CD8-positive, alpha-beta memory T cell (primary cell): ENCODE measurements at regions not wholly inside any gene's neighbourhood (a gene's known extent, or its start where the extent isn't known, plus 50 kb on each side); places are given as distances from the start of the nearest gene placed in this dataset.

Experiments used
- CTCF ChIA-PET: fragments of 350-600 bp; sonication (Branson Sonifier 250); formaldehyde crosslinking; loops from one replicate; lab custom pipeline; 2021; ENCODE audit warnings: antibody characterized with exemption; lab: Charles Lee
- POLR2A ChIA-PET: fragments of 350-600 bp; sonication (Branson Sonifier 250); formaldehyde crosslinking; loops from one replicate; lab custom pipeline; 2021; ENCODE audit warnings: antibody characterized with exemption; lab: Charles Lee
- DNase-seq, 5 donors: peaks; one replicate each; pipeline versions ENCODE4 v3.0.0 to v3.0.0-alpha.2; 2020 to 2022; ENCODE audit warnings: mixed read lengths in 1 of 5
- H3K27ac ChIP-seq: one replicate; pipeline ENCODE4 v1.7.0; 2013; ENCODE audit warnings: low read depth, mild to moderate bottlenecking, low read length, moderate library complexity
- H3K27me3 ChIP-seq: 2 replicates; pipeline ENCODE4 v1.7.0; 2013; ENCODE audit warnings: low read length, mild to moderate bottlenecking; ENCODE audit not compliant: insufficient read depth, poor library complexity, severe bottlenecking
- H3K36me3 ChIP-seq: 2 replicates; pipeline ENCODE4 v1.7.0; 2013; ENCODE audit warnings: mild to moderate bottlenecking, low read length, moderate library complexity; ENCODE audit not compliant: insufficient read depth
- H3K4me1 ChIP-seq: 2 replicates; pipeline ENCODE4 v1.7.0; 2013; ENCODE audit warnings: mild to moderate bottlenecking, low read length, moderate library complexity; ENCODE audit not compliant: insufficient read depth
- H3K4me3 ChIP-seq: 2 replicates; pipeline ENCODE4 v1.7.0; 2013; ENCODE audit warnings: mild to moderate bottlenecking, low read length
- H3K9me3 ChIP-seq: 2 replicates; pipeline ENCODE4 v1.7.0; 2013; ENCODE audit warnings: mild to moderate bottlenecking, low read length
- H3K27ac Mint-ChIP-seq, 8 donors: one replicate each; pipeline ENCODE4 v1.8.0; 2020 to 2021; ENCODE audit warnings: mixed read lengths in 8 of 8, mild to moderate bottlenecking in 6 of 8, inconsistent platforms in 3 of 8, moderate library complexity in 3 of 8
- H3K27me3 Mint-ChIP-seq, 2 donors: one replicate each; pipeline ENCODE4 v1.8.0; 2020 to 2021; ENCODE audit warnings: mixed read lengths in 2 of 2, mild to moderate bottlenecking in 1 of 2, moderate library complexity in 1 of 2
- H3K36me3 Mint-ChIP-seq, 3 donors: one replicate each; pipeline ENCODE4 v1.8.0; 2020 to 2021; ENCODE audit warnings: mixed read lengths in 3 of 3, inconsistent platforms in 1 of 3, mild to moderate bottlenecking in 1 of 3
- H3K4me1 Mint-ChIP-seq, 3 donors: one replicate each; pipeline ENCODE4 v1.8.0; 2020 to 2021; ENCODE audit warnings: mixed read lengths in 3 of 3, inconsistent platforms in 1 of 3, mild to moderate bottlenecking in 1 of 3
- H3K4me3 Mint-ChIP-seq, 7 donors: one replicate each; pipeline ENCODE4 v1.8.0; 2020 to 2021; ENCODE audit warnings: mixed read lengths in 7 of 7, mild to moderate bottlenecking in 6 of 7, moderate library complexity in 4 of 7, inconsistent platforms in 2 of 7
- H3K9me3 Mint-ChIP-seq, 5 donors: one replicate each; pipeline ENCODE4 v1.8.0; 2020 to 2022; ENCODE audit warnings: mixed read lengths in 5 of 5, mild to moderate bottlenecking in 3 of 5, moderate library complexity in 2 of 5, inconsistent platforms in 1 of 5

DNA sequence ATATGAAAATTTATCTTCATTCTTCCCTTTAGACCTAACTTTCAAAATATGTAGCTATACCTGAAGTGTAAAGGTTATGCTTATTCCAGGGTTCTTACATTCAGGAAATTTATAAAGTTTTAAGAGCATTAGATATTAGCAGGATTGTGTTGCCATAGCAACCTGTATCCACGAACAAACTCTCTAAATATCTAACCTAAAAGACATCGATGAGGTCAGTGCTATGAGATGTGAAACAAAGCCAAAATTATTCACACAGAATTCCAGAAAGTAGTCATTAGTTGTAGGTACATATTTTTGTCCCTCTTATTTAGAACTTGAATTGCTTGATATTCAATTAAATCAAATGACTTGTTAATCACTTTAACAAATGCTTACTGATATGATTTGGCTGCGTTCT, 705.3 kb downstream of the SOCS6 start:
- Mint-ChIP-seq H3K27ac (no peak overlapping the region), H3K27me3 (no peaks in the 10 kb centered on the region), H3K4me3 (no peak overlapping the region), H3K4me1 (no peaks in the 10 kb centered on the region), H3K36me3 (peaks cover 0 to 2% (median 0%) of the 10 kb centered on the region in 3 donors), H3K9me3 (peaks cover 2 to 7% (median 6%) of the 10 kb centered on the region in 5 donors)
- no peaks in the 10 kb centered on the region for H3K36me3 ChIP-seq
- ChIA-PET POLR2A (no interaction called here), CTCF (no interaction called here)
- H3K27me3 ChIP-seq: no peaks in the 10 kb centered on the region
- DNase-seq: no peak
- H3K4me3 ChIP-seq: no peak overlapping the region
- no peaks in the 10 kb centered on the region for H3K9me3 ChIP-seq
- no peak overlapping the region for H3K27ac ChIP-seq
- H3K4me1 ChIP-seq: no peaks in the 10 kb centered on the region

GRCh38 chr18:70991577-70991976, 702.7 kb downstream of the SOCS6 start:
- H3K4me1 ChIP-seq: no peaks in the 10 kb centered on the region
- no peak for DNase-seq
- no peaks in the 10 kb centered on the region for H3K4me1 Mint-ChIP-seq
- H3K9me3 ChIP-seq: no peaks in the 10 kb centered on the region
- POLR2A ChIA-PET: no interaction called here
- no peak overlapping the region for H3K27ac ChIP-seq
- no peaks in the 10 kb centered on the region for H3K36me3 ChIP-seq
- no peaks in the 10 kb centered on the region for H3K36me3 Mint-ChIP-seq
- CTCF ChIA-PET: no interaction called here
- H3K27me3 Mint-ChIP-seq: no peaks in the 10 kb centered on the region
- peaks cover 4 to 15% (median 13%) of the 10 kb centered on the region in 5 donors for H3K9me3 Mint-ChIP-seq
- H3K27ac Mint-ChIP-seq: no peak overlapping the region
- no peak overlapping the region for H3K4me3 Mint-ChIP-seq
- H3K4me3 ChIP-seq: no peak overlapping the region
- H3K27me3 ChIP-seq: no peaks in the 10 kb centered on the region

GRCh38 chr18:70985948-70986347, 697.1 kb downstream of the SOCS6 start:
- no peaks in the 10 kb centered on the region for H3K27me3 Mint-ChIP-seq
- no peak overlapping the region for H3K4me3 Mint-ChIP-seq
- H3K9me3 ChIP-seq: no peaks in the 10 kb centered on the region
- H3K4me1 ChIP-seq: no peaks in the 10 kb centered on the region
- peaks cover 7 to 26% (median 20%) of the 10 kb centered on the region in 5 donors for H3K9me3 Mint-ChIP-seq
- H3K4me1 Mint-ChIP-seq: no peaks in the 10 kb centered on the region
- ChIA-PET POLR2A (no interaction called here), CTCF (no interaction called here)
- H3K27me3 ChIP-seq: no peaks in the 10 kb centered on the region
- H3K4me3 ChIP-seq: no peak overlapping the region
- no peaks in the 10 kb centered on the region for H3K36me3 ChIP-seq
- no peak overlapping the region for H3K27ac Mint-ChIP-seq
- no peaks in the 10 kb centered on the region for H3K36me3 Mint-ChIP-seq
- no peak overlapping the region for H3K27ac ChIP-seq
- no peak for DNase-seq

- no peak overlapping the region for H3K27ac ChIP-seq
- POLR2A ChIA-PET: no interaction called here
- peaks cover 7 to 36% (median 17%) of the 10 kb centered on the region in 5 donors for H3K9me3 Mint-ChIP-seq
Observed at GRCh38 chr18:70982292-70982691, 693.4 kb downstream of the SOCS6 start.

DNA sequence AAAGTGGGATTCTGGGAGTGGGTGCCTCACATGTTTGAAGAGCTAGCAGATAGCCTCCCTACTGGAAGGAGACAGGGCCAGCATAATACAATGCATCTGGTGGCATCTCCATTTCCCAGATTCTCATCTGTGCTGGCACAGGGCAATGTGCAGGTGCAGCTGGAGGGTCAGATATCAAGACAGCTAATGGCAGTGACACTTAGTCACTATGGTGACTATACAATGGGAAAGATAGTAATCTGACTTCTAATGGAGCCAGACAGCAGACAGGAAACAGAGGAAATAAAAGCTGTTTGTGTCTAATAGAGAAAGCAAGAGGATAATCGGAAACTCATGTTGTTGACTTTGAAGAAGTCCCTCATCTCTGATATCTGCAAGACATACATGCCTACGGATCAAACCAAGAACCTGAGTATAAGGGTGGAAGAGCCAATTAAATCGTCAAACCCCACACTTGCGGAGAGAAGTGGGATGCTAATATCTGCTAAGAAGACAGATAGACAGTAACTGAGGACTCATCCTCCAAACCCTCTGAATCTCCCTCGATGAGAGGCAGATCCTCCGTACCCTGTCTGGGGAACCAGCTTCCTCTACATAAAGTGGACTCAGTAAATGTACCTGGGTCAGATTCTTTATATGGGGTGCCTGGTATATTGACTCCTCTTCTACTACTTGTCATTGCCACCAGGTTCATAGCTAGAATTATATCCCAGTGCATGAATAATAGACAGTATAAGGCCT, 692.7 kb downstream of the SOCS6 start:
- ChIA-PET CTCF (no interaction called here), POLR2A (no interaction called here)
- Histone ChIP-seq H3K4me1 (no peaks in the 10 kb centered on the region), H3K9me3 (no peaks in the 10 kb centered on the region), H3K27ac (no peak overlapping the region), H3K36me3 (no peaks in the 10 kb centered on the region), H3K4me3 (no peak overlapping the region), H3K27me3 (no peaks in the 10 kb centered on the region)
- Mint-ChIP-seq H3K27me3 (no peaks in the 10 kb centered on the region), H3K27ac (no peak overlapping the region), H3K4me1 (no peaks in the 10 kb centered on the region), H3K36me3 (no peaks in the 10 kb centered on the region), H3K4me3 (no peak overlapping the region), H3K9me3 (peaks cover 2 to 30% (median 12%) of the 10 kb centered on the region in 5 donors)
- no peak for DNase-seq

More at GRCh38 chr18:70982292-70982691, 693.4 kb downstream of the SOCS6 start:
- H3K27me3 Mint-ChIP-seq: no peaks in the 10 kb centered on the region
- H3K4me3 ChIP-seq: no peak overlapping the region
- no peaks in the 10 kb centered on the region for H3K36me3 Mint-ChIP-seq
- H3K27me3 ChIP-seq: no peaks in the 10 kb centered on the region
- no peaks in the 10 kb centered on the region for H3K36me3 ChIP-seq
- no peak overlapping the region for H3K4me3 Mint-ChIP-seq
- H3K9me3 ChIP-seq: no peaks in the 10 kb centered on the region
- H3K4me1 Mint-ChIP-seq: no peaks in the 10 kb centered on the region
- H3K4me1 ChIP-seq: no peaks in the 10 kb centered on the region
- CTCF ChIA-PET: no interaction called here
- DNase-seq: no peak
- no peak overlapping the region for H3K27ac Mint-ChIP-seq

DNA sequence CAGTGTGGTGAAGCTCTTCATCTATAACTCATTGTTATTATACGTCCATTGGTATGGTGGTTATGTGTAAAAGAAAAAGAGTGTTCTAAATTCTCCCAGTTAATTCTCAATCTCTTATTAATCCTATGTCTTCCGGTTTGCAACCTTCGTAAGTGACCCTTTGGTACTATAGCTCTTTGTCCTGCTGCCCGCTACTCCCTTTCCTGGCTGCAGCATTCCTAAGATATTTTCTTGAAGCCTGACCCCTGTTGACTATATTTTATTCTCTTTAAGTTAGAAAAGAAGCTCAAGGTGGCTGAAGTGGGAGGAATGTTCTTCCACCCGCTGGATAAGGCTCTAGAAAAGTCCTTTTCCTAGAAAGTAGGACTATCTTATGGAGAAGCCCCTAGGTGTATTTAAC, 684.8 kb downstream of the SOCS6 start:
- CTCF ChIA-PET: no interaction called here
- POLR2A ChIA-PET: no interaction called here

DNA sequence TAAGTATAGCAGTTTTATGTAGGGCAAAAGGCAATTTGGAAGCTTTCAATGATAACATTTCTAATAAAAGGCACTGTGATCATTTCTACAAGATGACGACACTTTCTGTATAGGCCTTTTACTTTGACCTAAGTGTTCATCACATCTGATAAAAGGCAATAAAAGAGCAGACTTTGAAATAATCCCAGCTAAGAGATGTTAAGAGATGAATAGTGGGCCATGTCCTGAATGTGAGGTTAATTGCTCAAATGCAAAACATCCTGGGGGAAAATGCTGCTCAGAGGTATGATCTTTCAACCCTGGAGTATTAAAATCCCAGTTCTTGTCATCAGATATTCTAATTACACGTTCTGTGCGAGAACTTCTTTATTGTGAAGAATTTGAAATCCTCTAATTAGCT, 677.6 kb downstream of the SOCS6 start:
- Histone ChIP-seq H3K4me1 (no peaks in the 10 kb centered on the region), H3K4me3 (no peak overlapping the region), H3K27ac (no peak overlapping the region), H3K9me3 (no peaks in the 10 kb centered on the region), H3K36me3 (no peaks in the 10 kb centered on the region), H3K27me3 (no peaks in the 10 kb centered on the region)
- Mint-ChIP-seq H3K4me1 (no peaks in the 10 kb centered on the region), H3K36me3 (no peaks in the 10 kb centered on the region), H3K9me3 (peaks cover 1 to 6% (median 4%) of the 10 kb centered on the region in 5 donors), H3K27me3 (no peaks in the 10 kb centered on the region), H3K27ac (no peak overlapping the region), H3K4me3 (no peak overlapping the region)
- ChIA-PET POLR2A (no interaction called here), CTCF (interaction anchor here (1.0 kb wide), 1 partner anchor 9 kb away, joined by 3 read pairs; no protein-coding TSS in a partner anchor)
- DNase-seq: no peak

More for the DNA sequence above, 684.8 kb downstream of the SOCS6 start:
- Mint-ChIP-seq H3K27me3 (no peaks in the 10 kb centered on the region), H3K4me3 (no peak overlapping the region), H3K36me3 (no peaks in the 10 kb centered on the region), H3K27ac (no peak overlapping the region), H3K4me1 (no peaks in the 10 kb centered on the region), H3K9me3 (peaks cover 1 to 28% (median 10%) of the 10 kb centered on the region in 5 donors)
- no peak overlapping the region for H3K27ac ChIP-seq
- H3K27me3 ChIP-seq: no peaks in the 10 kb centered on the region
- H3K4me3 ChIP-seq: no peak overlapping the region
- no peak for DNase-seq
- H3K9me3 ChIP-seq: no peaks in the 10 kb centered on the region
- no peaks in the 10 kb centered on the region for H3K4me1 ChIP-seq
- no peaks in the 10 kb centered on the region for H3K36me3 ChIP-seq

DNA sequence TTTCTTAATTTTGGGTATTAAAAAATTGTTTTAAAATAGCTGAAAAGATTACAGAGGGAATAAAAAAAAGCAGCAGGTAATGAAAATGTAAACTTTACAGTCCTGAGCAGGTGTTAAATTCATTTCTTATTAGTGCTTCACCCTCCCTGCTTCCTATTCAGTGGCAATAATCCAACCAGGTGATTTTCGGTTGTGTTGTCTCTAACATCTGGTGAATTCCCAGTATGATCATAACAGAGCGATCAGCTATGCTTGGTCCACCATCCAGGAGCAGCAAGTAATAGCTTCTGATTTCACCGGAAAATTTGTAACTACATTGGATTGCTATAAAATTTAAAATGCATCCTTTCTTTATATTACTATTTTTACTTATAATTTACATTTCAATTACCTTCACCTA, 673.1 kb downstream of the SOCS6 start:
- H3K27ac ChIP-seq: no peak overlapping the region
- H3K4me1 ChIP-seq: no peaks in the 10 kb centered on the region
- no peaks in the 10 kb centered on the region for H3K27me3 ChIP-seq
- no peaks in the 10 kb centered on the region for H3K36me3 ChIP-seq
- no peak overlapping the region for H3K27ac Mint-ChIP-seq
- no peaks in the 10 kb centered on the region for H3K36me3 Mint-ChIP-seq
- CTCF ChIA-PET: no interaction called here
- H3K9me3 ChIP-seq: no peaks in the 10 kb centered on the region
- no peaks in the 10 kb centered on the region for H3K4me1 Mint-ChIP-seq
- POLR2A ChIA-PET: no interaction called here
- no peak overlapping the region for H3K4me3 ChIP-seq
- H3K9me3 Mint-ChIP-seq: peaks cover 2 to 4% (median 3%) of the 10 kb centered on the region in 5 donors
- H3K27me3 Mint-ChIP-seq: no peaks in the 10 kb centered on the region
- DNase-seq: no peak
- no peak overlapping the region for H3K4me3 Mint-ChIP-seq
